AG04449 (cell line): ENCODE measurements at regions not wholly inside any gene's neighbourhood (a gene's known extent, or its start where the extent isn't known, plus 50 kb on each side); places are given as distances from the start of the nearest gene placed in this dataset.

Experiments
- CTCF ChIA-PET: fragments of 350-600 bp; formaldehyde crosslinking; extraction: SDS; loops from one replicate; lab custom pipeline; 2021; ENCODE audit warnings: antibody characterized with exemption; lab: Yijun Ruan, JAX
- POLR2A ChIA-PET: fragments of 400-600, 350-600 bp; formaldehyde crosslinking; extraction: SDS; loops from one replicate; lab custom pipeline; 2020; ENCODE audit warnings: antibody characterized with exemption, inconsistent platforms; lab: Yijun Ruan, JAX
- DNase-seq: peaks from one replicate; pipeline ENCODE4 v3.0.0-alpha.2; 2010; ENCODE audit warnings: low read depth, low spot score
- H3K4me3 ChIP-seq: 2 replicates; pipeline ENCODE4 v1.5.1; 2011; ENCODE audit warnings: low read depth, mild to moderate bottlenecking, control low read depth, low read length
- TF ChIP-seq, protein P1 (sequence below): IDR thresholded peaks from one replicate; pipeline ENCODE4 v1.5.1; 2011; ENCODE audit warnings: mild to moderate bottlenecking, moderate library complexity, low read length, control low read depth, inconsistent platforms; ENCODE audit not compliant: insufficient read depth; ENCODE audit errors: missing control alignments

DNA sequence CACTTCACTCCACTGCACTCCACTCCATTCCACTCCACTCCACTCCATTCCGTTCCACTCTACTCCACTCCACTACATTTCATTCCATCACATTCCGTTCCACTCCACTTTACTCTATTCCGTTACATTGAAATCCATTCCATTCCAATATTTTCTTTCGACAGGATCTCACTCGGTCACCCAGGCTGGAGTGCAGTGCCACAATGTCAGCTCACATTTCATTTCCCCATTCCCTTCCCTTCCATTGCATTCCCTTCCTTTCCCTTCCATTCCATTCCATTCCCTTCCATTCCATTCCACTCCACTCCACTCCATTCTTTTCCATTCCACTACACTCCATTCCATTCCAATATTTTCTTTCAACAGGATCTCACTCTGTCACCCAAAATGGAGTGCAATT is 1407.6 kb upstream of the USP9Y start:
- no peak overlapping the region for H3K4me3 ChIP-seq
- no peak for DNase-seq
- ChIA-PET CTCF (no interaction called here), POLR2A (no interaction called here)
- TF ChIP-seq, protein P1, sequence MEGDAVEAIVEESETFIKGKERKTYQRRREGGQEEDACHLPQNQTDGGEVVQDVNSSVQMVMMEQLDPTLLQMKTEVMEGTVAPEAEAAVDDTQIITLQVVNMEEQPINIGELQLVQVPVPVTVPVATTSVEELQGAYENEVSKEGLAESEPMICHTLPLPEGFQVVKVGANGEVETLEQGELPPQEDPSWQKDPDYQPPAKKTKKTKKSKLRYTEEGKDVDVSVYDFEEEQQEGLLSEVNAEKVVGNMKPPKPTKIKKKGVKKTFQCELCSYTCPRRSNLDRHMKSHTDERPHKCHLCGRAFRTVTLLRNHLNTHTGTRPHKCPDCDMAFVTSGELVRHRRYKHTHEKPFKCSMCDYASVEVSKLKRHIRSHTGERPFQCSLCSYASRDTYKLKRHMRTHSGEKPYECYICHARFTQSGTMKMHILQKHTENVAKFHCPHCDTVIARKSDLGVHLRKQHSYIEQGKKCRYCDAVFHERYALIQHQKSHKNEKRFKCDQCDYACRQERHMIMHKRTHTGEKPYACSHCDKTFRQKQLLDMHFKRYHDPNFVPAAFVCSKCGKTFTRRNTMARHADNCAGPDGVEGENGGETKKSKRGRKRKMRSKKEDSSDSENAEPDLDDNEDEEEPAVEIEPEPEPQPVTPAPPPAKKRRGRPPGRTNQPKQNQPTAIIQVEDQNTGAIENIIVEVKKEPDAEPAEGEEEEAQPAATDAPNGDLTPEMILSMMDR, result no peak

DNA sequence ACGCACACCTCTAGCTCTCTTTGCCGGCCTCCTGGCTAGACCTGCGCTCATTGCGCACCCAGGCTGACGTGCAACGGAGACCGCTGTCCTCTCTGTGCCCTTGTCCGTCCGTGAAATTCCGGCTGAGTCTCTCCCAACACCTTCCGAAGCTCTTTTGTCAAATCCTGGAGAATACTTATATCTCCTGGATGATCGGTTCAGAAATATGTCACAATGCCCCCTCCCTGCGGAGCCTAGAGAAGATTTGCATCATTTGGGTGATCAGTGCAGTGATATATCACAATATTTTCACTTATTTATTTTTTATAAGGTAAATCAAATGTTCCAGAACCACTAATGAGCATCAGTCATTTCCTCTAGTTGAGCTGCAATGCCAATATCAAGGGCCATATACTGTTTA is 1366.9 kb upstream of the USP9Y start:
- H3K4me3 ChIP-seq, result no peak overlapping the region
- TF ChIP-seq, protein P1, result no peak
- ChIA-PET CTCF (no interaction called here), POLR2A (no interaction called here)
- DNase-seq, result peak; percentile 7
